Spleen (tissue), 11 donors: ENCODE measurements at regions not wholly inside any gene's neighbourhood (a gene's known extent, or its start where the extent isn't known, plus 50 kb on each side); places are given as distances from the start of the nearest gene placed in this dataset.

ENCODE experiments used
- DNase-seq: peaks from one replicate; pipeline ENCODE4 v3.0.0-alpha.2; 2020
- H3K27ac ChIP-seq, 8 donors: fragments of 200-600 bp; sonication (generic) in 7 of 8; 1 replicate in 4 of 8; 2 replicates in 4 of 8; pipeline versions ENCODE4 v1.5.0 to v1.8.0; 2016 to 2021; ENCODE audit warnings: inconsistent platforms in 4 of 8, mild to moderate bottlenecking in 4 of 8, moderate library complexity in 1 of 8
- H3K27me3 ChIP-seq, 7 donors: fragments of 200-600 bp; sonication (generic) in 6 of 7; replicated peaks in 1 of 7; 1 replicate in 4 of 7; 2 replicates in 3 of 7; pipeline versions ENCODE4 v1.5.0 to v1.8.0; 2016 to 2021; ENCODE audit warnings: inconsistent platforms in 3 of 7, mild to moderate bottlenecking in 1 of 7
- H3K36me3 ChIP-seq, 6 donors: fragments of 200-600 bp; sonication (generic) in 5 of 6; 1 replicate in 4 of 6; 2 replicates in 2 of 6; pipeline versions ENCODE4 v1.5.0 to v1.8.0; 2016 to 2021; ENCODE audit warnings: inconsistent platforms in 2 of 6
- H3K4me1 ChIP-seq, 6 donors: fragments of 200-600 bp; sonication (generic) in 5 of 6; 1 replicate in 3 of 6; 2 replicates in 3 of 6; pipeline versions ENCODE4 v1.5.0 to v1.8.0; 2016 to 2021; ENCODE audit warnings: inconsistent platforms in 3 of 6
- H3K4me3 ChIP-seq, 8 donors: fragments of 200-600 bp; sonication (generic) in 7 of 8; 1 replicate in 4 of 8; 2 replicates in 4 of 8; pipeline versions ENCODE4 v1.5.0 to v1.8.0; 2016 to 2021; ENCODE audit warnings: inconsistent platforms in 4 of 8, mild to moderate bottlenecking in 4 of 8, moderate library complexity in 2 of 8
- H3K9me3 ChIP-seq, 8 donors: fragments of 200-600 bp; sonication (generic) in 7 of 8; 1 replicate in 4 of 8; 2 replicates in 4 of 8; pipeline versions ENCODE4 v1.5.0 to v1.8.0; 2016 to 2021; ENCODE audit warnings: inconsistent platforms in 4 of 8
- CTCF ChIP-seq, 11 experiments: fragments of 200-600 bp in 7 of 11; fragments of 450-650 bp in 4 of 11; sonication (generic) in 4 of 11; IDR thresholded peaks in 8 of 11; conservative IDR thresholded peaks in 3 of 11; 1 replicate in 7 of 11; 2 replicates in 4 of 11; pipeline versions ENCODE4 v1.4.0 to v1.8.0; 2016 to 2021; ENCODE audit warnings: antibody characterized with exemption in 11 of 11, inconsistent platforms in 4 of 11, mild to moderate bottlenecking in 1 of 11
- POLR2A ChIP-seq, 3 donors: fragments of 450-650 bp; IDR thresholded peaks; one replicate each; pipeline ENCODE4 v1.5.1; 2017; ENCODE audit warnings: antibody characterized with exemption in 3 of 3, mild to moderate bottlenecking in 1 of 3
- POLR2AphosphoS5 ChIP-seq, 3 donors: sonication (generic); formaldehyde crosslinking; IDR thresholded peaks; one replicate each; pipeline ENCODE4 v1.5.1; 2017; ENCODE audit warnings: antibody characterized with exemption in 3 of 3
- WGBS, 5 donors: extraction: QIAGEN DNeasy Blood & Tissue Kit in 3 of 5; methylation state at CpG; one replicate each; pipeline versions ENCODE4 v1.1.5 to v1.1.7; 2013 to 2018; 5-methylcytosine and 5-hydroxymethylcytosine counted together
- intact Hi-C: fragments of 100-400 bp; cut with DNase I; formaldehyde crosslinking; loops from one replicate; pipeline ENCODE4 v1.15.0; 2023; ENCODE audit warnings: low total_unique reads
- donor health status: healthy with polysubstance abuse.
- donor health status: DM: no; HTN: no; CAD: no; lungs with moderate emphysema.
- donor health status: DM: no; HTN: no; CAD: no.
- donor health status: Bipolar disorder and iron deficiency.
- donor health status: healthy.
- donor health status: DM: no; HTN: no; CAD: no.
- donor health status: DM: yes; HTN: yes; CAD: no.

GRCh38 chr14:62156052-62156451 is 393.8 kb downstream of the SNAPC1 start:
- no peak overlapping the region for H3K4me3 ChIP-seq
- no peaks in the 10 kb centered on the region for H3K4me1 ChIP-seq
- intact Hi-C loops: no loop called here
- H3K9me3 ChIP-seq: no peaks in the 10 kb centered on the region
- no peak for DNase-seq
- no peaks in the 10 kb centered on the region for H3K36me3 ChIP-seq
- no peak for TF ChIP-seq POLR2AphosphoS5 (IDR thresholded peaks at IDR 0.05)
- TF ChIP-seq CTCF (IDR thresholded peaks at IDR 0.05 in 8 of 11, conservative IDR thresholded peaks at IDR 0.05 in 3 of 11): no peak
- no peak for TF ChIP-seq POLR2A (IDR thresholded peaks at IDR 0.05)
- WGBS, 5 donors: 82 to 96% (median 86%) methylated on average over 1 of the region's 1 CpG
- H3K27me3 ChIP-seq: peaks cover 0 to 34% (median 0%) of the 10 kb centered on the region in 7 donors
- H3K27ac ChIP-seq: no peak overlapping the region

- H3K27me3 ChIP-seq: peaks cover 0 to 52% (median 0%) of the 10 kb centered on the region in 7 donors
Measured at GRCh38 chr14:62158779-62159178, 396.6 kb downstream of the SNAPC1 start.

GRCh38 chr14:62159314-62159713 is 397.1 kb downstream of the SNAPC1 start:
- no peak for TF ChIP-seq CTCF (IDR thresholded peaks at IDR 0.05 in 8 of 11, conservative IDR thresholded peaks at IDR 0.05 in 3 of 11)
- no peak for TF ChIP-seq POLR2A (IDR thresholded peaks at IDR 0.05)
- TF ChIP-seq POLR2AphosphoS5 (IDR thresholded peaks at IDR 0.05): no peak
- H3K4me3 ChIP-seq: no peak overlapping the region
- H3K36me3 ChIP-seq: no peaks in the 10 kb centered on the region
- intact Hi-C loops: no loop called here
- 84 to 92% (median 88%) methylated on average over 3 of the region's 3 CpGs for WGBS, 5 donors
- peaks cover 0 to 51% (median 0%) of the 10 kb centered on the region in 7 donors for H3K27me3 ChIP-seq
- H3K9me3 ChIP-seq: no peaks in the 10 kb centered on the region
- no peak overlapping the region for H3K27ac ChIP-seq
- H3K4me1 ChIP-seq: no peaks in the 10 kb centered on the region
- DNase-seq: no peak

More at GRCh38 chr14:62158779-62159178, 396.6 kb downstream of the SNAPC1 start:
- no peak for DNase-seq
- Histone ChIP-seq H3K36me3 (no peaks in the 10 kb centered on the region), H3K4me3 (no peak overlapping the region), H3K27ac (no peak overlapping the region), H3K9me3 (no peaks in the 10 kb centered on the region), H3K4me1 (no peaks in the 10 kb centered on the region)
- 8 to 20% (median 15%) methylated on average over 2 of the region's 2 CpGs for WGBS, 5 donors
- TF ChIP-seq CTCF (IDR thresholded peaks at IDR 0.05 in 8 of 11, conservative IDR thresholded peaks at IDR 0.05 in 3 of 11): no peak
- no peak for TF ChIP-seq POLR2A (IDR thresholded peaks at IDR 0.05)
- TF ChIP-seq POLR2AphosphoS5 (IDR thresholded peaks at IDR 0.05): no peak
- intact Hi-C loops: no loop called here

GRCh38 chr14:62162998-62163589 is 400.9 kb downstream of the SNAPC1 start:
- WGBS, 5 donors: 15 to 23% (median 22%) methylated on average over 8 of the region's 8 CpGs
- no peak for DNase-seq
- Histone ChIP-seq H3K27ac (no peak overlapping the region), H3K4me3 (no peak overlapping the region), H3K36me3 (no peaks in the 10 kb centered on the region), H3K4me1 (no peaks in the 10 kb centered on the region), H3K27me3 (peaks cover 0 to 34% (median 0%) of the 10 kb centered on the region in 7 donors), H3K9me3 (no peaks in the 10 kb centered on the region)
- intact Hi-C loops: loop anchor here (10.0 kb wide), 1 partner anchor 1112 kb away; no protein-coding TSS in a partner anchor
- TF ChIP-seq CTCF (IDR thresholded peaks at IDR 0.05 in 8 of 11, conservative IDR thresholded peaks at IDR 0.05 in 3 of 11): peak in 9 of 11 experiments; percentile 18 to 74 (median 58)
- no peak for TF ChIP-seq POLR2A (IDR thresholded peaks at IDR 0.05)
- no peak for TF ChIP-seq POLR2AphosphoS5 (IDR thresholded peaks at IDR 0.05)
